DMS53 treated with DMSO at 0.1 percent for 48 hours (cell line): ENCODE measurements at regions not wholly inside any gene's neighbourhood (a gene's known extent, or its start where the extent isn't known, plus 50 kb on each side); places are given as distances from the start of the nearest gene placed in this dataset.

Experiments
- DNase-seq: peaks from one replicate; lab custom pipeline; 2025; ENCODE audit not compliant: unreplicated experiment; lab: John Stamatoyannopoulos, UW

- DNase-seq = no peak
Observed at GRCh38 chr20:51163996-51164600, 141.2 kb upstream of the KCNG1 start.

GRCh38 chr20:51162015-51162414, 139.1 kb upstream of the KCNG1 start:
- no peak for DNase-seq

GRCh38 chr20:51160821-51161220, 137.9 kb upstream of the KCNG1 start:
- no peak for DNase-seq

GRCh38 chr20:51159981-51160380, 137.1 kb upstream of the KCNG1 start:
- no peak for DNase-seq

- DNase-seq = no peak
Observed at GRCh38 chr20:51159303-51159702, 136.4 kb upstream of the KCNG1 start.

GRCh38 chr20:51158226-51158625, 135.3 kb upstream of the KCNG1 start:
- DNase-seq = no peak

- DNase-seq = no peak
Observed at GRCh38 chr20:51156041-51156982, 133.4 kb upstream of the KCNG1 start.

- DNase-seq = no peak
Observed at GRCh38 chr20:51154708-51155690, 132.1 kb upstream of the KCNG1 start.

- no peak for DNase-seq
Observed at GRCh38 chr20:51153867-51154707, 131.2 kb upstream of the KCNG1 start.

- DNase-seq = no peak
Observed at GRCh38 chr20:51148941-51149340, 126.0 kb upstream of the KCNG1 start.

- DNase-seq = no peak
Observed at GRCh38 chr20:51144476-51144875, 121.6 kb upstream of the KCNG1 start.

- no peak for DNase-seq
Observed at GRCh38 chr20:51143652-51144051, 120.7 kb upstream of the KCNG1 start.

GRCh38 chr20:51142448-51142847, 119.5 kb upstream of the KCNG1 start:
- DNase-seq = no peak

- DNase-seq = no peak
Observed at GRCh38 chr20:51140671-51141070, 117.8 kb upstream of the KCNG1 start.

- DNase-seq = no peak
Observed at GRCh38 chr20:51139891-51140290, 117.0 kb upstream of the KCNG1 start.

GRCh38 chr20:51138576-51138975, 115.7 kb upstream of the KCNG1 start:
- no peak for DNase-seq

GRCh38 chr20:51137461-51137860, 114.6 kb upstream of the KCNG1 start:
- DNase-seq = no peak

GRCh38 chr20:51135926-51136715, 113.2 kb upstream of the KCNG1 start:
- no peak for DNase-seq

GRCh38 chr20:51134405-51134804, 111.5 kb upstream of the KCNG1 start:
- no peak for DNase-seq

GRCh38 chr20:51132279-51132678, 109.4 kb upstream of the KCNG1 start:
- no peak for DNase-seq
